Stimulated activated naive B cell treated with anti-CD40 and anti-IgM and Interleukin-4, amounts not matched to agents 10 μg/mL and 1 μg/mL and 100 μg/mL, for 72 hours (primary cell): ENCODE measurements at regions not wholly inside any gene's neighbourhood (a gene's known extent, or its start where the extent isn't known, plus 50 kb on each side); places are given as distances from the start of the nearest gene placed in this dataset.
"Not testable (repeated sequence)": the region's sequence is repeated elsewhere in the genome, so short reads cannot be mapped to it uniquely, and the experiment has no call there.

Experiments
- ATAC-seq, 2 donors: fragments of 150-1000 bp; cut with Tn5 transposase; replicated peaks; 2 replicates each; pipeline ENCODE4 v1.10.0; 2021; ENCODE audit warnings: moderate library complexity in 1 of 2
- DNase-seq: peaks from one replicate; pipeline ENCODE4 v3.0.0; 2021
- H3K27ac Mint-ChIP-seq: one replicate; pipeline ENCODE4 v1.8.0; 2022; ENCODE audit warnings: mild to moderate bottlenecking, mixed read lengths
- H3K27me3 Mint-ChIP-seq, 2 donors: one replicate each; pipeline ENCODE4 v1.8.0; 2022; ENCODE audit warnings: mixed read lengths in 2 of 2
- H3K36me3 Mint-ChIP-seq, 2 donors: one replicate each; pipeline ENCODE4 v1.8.0; 2022; ENCODE audit warnings: mixed read lengths in 2 of 2, mild to moderate bottlenecking in 1 of 2
- H3K4me1 Mint-ChIP-seq, 2 donors: one replicate each; pipeline ENCODE4 v1.8.0; 2022; ENCODE audit warnings: mixed read lengths in 2 of 2, mild to moderate bottlenecking in 1 of 2
- H3K4me3 Mint-ChIP-seq, 2 donors: one replicate each; pipeline ENCODE4 v1.8.0; 2022; ENCODE audit warnings: mild to moderate bottlenecking in 2 of 2, mixed read lengths in 2 of 2, moderate library complexity in 1 of 2
- H3K9me3 Mint-ChIP-seq, 2 donors: one replicate each; pipeline ENCODE4 v1.8.0; 2022; ENCODE audit warnings: mixed read lengths in 2 of 2, mild to moderate bottlenecking in 1 of 2

- H3K27ac Mint-ChIP-seq: no peak overlapping the region
- ATAC-seq (peak; percentile 46 to 70), DNase-seq (no peak)
- H3K4me1 Mint-ChIP-seq: peaks cover 0 to 14% of the 10 kb centered on the region in 2 donors
- H3K27me3 Mint-ChIP-seq: no peaks in the 10 kb centered on the region
- H3K36me3 Mint-ChIP-seq: no peaks in the 10 kb centered on the region
- H3K9me3 Mint-ChIP-seq: no peaks in the 10 kb centered on the region
- no peak overlapping the region for H3K4me3 Mint-ChIP-seq
Observed at GRCh38 chr7:17108049-17108584, 190.3 kb upstream of the AHR start.

GRCh38 chr7:17109020-17109419, 189.4 kb upstream of the AHR start:
- Mint-ChIP-seq H3K36me3 (no peaks in the 10 kb centered on the region), H3K9me3 (peaks cover 0 to 2% of the 10 kb centered on the region in 2 donors), H3K4me3 (no peak overlapping the region), H3K4me1 (peaks cover 0 to 14% of the 10 kb centered on the region in 2 donors), H3K27me3 (no peaks in the 10 kb centered on the region), H3K27ac (no peak overlapping the region)
- DNase-seq (no peak), ATAC-seq (no peak)

- H3K27ac Mint-ChIP-seq, H3K36me3 Mint-ChIP-seq, H3K27me3 Mint-ChIP-seq, H3K4me1 Mint-ChIP-seq, H3K9me3 Mint-ChIP-seq, ATAC-seq, DNase-seq, H3K4me3 Mint-ChIP-seq: not testable (repeated sequence)
Observed at GRCh38 chr7:17113770-17114169, 184.7 kb upstream of the AHR start.

- Mint-ChIP-seq H3K27me3 (no peaks in the 10 kb centered on the region), H3K4me1 (peaks cover 4 to 9% of the 10 kb centered on the region in 2 donors), H3K9me3 (peaks cover 4% of the 10 kb centered on the region in 2 donors), H3K36me3 (no peaks in the 10 kb centered on the region), H3K4me3 (no peak overlapping the region), H3K27ac (no peak overlapping the region)
- ATAC-seq (no peak), DNase-seq (no peak)
Observed at GRCh38 chr7:17118412-17118811, 180.0 kb upstream of the AHR start.

- Mint-ChIP-seq H3K9me3 (no peaks in the 10 kb centered on the region), H3K27me3 (no peaks in the 10 kb centered on the region), H3K27ac (no peak overlapping the region), H3K4me3 (no peak overlapping the region), H3K4me1 (peaks cover 4 to 18% of the 10 kb centered on the region in 2 donors), H3K36me3 (no peaks in the 10 kb centered on the region)
- no peak for ATAC-seq
- no peak for DNase-seq
Observed at GRCh38 chr7:17120756-17121155, 177.7 kb upstream of the AHR start.

- H3K27ac Mint-ChIP-seq: no peak overlapping the region
- no peak overlapping the region for H3K4me3 Mint-ChIP-seq
- no peaks in the 10 kb centered on the region for H3K27me3 Mint-ChIP-seq
- ATAC-seq (no peak), DNase-seq (no peak)
- H3K9me3 Mint-ChIP-seq: no peaks in the 10 kb centered on the region
- H3K36me3 Mint-ChIP-seq: no peaks in the 10 kb centered on the region
- peaks cover 8 to 23% of the 10 kb centered on the region in 2 donors for H3K4me1 Mint-ChIP-seq
Observed at GRCh38 chr7:17121671-17122070, 176.8 kb upstream of the AHR start.

- Mint-ChIP-seq H3K27ac (peak overlapping the region; percentile 14), H3K36me3 (no peaks in the 10 kb centered on the region), H3K9me3 (peaks cover 0 to 2% of the 10 kb centered on the region in 2 donors), H3K27me3 (no peaks in the 10 kb centered on the region), H3K4me1 (peaks cover 16 to 36% of the 10 kb centered on the region in 2 donors), H3K4me3 (peak overlapping the region; percentile 30 to 42)
- no peak for DNase-seq
- ATAC-seq: peak; percentile 33 to 43
Observed at GRCh38 chr7:17123020-17123419, 175.4 kb upstream of the AHR start.

GRCh38 chr7:17126413-17127268, 171.8 kb upstream of the AHR start:
- ATAC-seq: peak; percentile 94
- Mint-ChIP-seq H3K27me3 (no peaks in the 10 kb centered on the region), H3K36me3 (no peaks in the 10 kb centered on the region), H3K4me3 (peak overlapping the region; percentile 10 to 50), H3K4me1 (peaks cover 23 to 60% of the 10 kb centered on the region in 2 donors), H3K9me3 (peaks cover 0 to 2% of the 10 kb centered on the region in 2 donors), H3K27ac (peak overlapping the region; percentile 83)
- no peak for DNase-seq

- peaks cover 26 to 55% of the 10 kb centered on the region in 2 donors for H3K4me1 Mint-ChIP-seq
Observed at GRCh38 chr7:17129218-17129617, 169.2 kb upstream of the AHR start.

GRCh38 chr7:17130281-17131059, 168.0 kb upstream of the AHR start:
- Mint-ChIP-seq H3K4me3 (no peak overlapping the region), H3K4me1 (peaks cover 37 to 62% of the 10 kb centered on the region in 2 donors)
- ATAC-seq: no peak

More at GRCh38 chr7:17129218-17129617, 169.2 kb upstream of the AHR start:
- Mint-ChIP-seq H3K36me3 (no peaks in the 10 kb centered on the region), H3K4me3 (no peak overlapping the region), H3K27me3 (no peaks in the 10 kb centered on the region), H3K9me3 (peaks cover 0 to 2% of the 10 kb centered on the region in 2 donors), H3K27ac (no peak overlapping the region)
- no peak for ATAC-seq
- no peak for DNase-seq

GRCh38 chr7:17131060-17131345, 167.4 kb upstream of the AHR start:
- no peak for ATAC-seq
- Mint-ChIP-seq H3K27me3 (no peaks in the 10 kb centered on the region), H3K27ac (no peak overlapping the region), H3K4me1 (peaks cover 38 to 60% of the 10 kb centered on the region in 2 donors), H3K9me3 (peaks cover 0 to 2% of the 10 kb centered on the region in 2 donors), H3K4me3 (no peak overlapping the region), H3K36me3 (no peaks in the 10 kb centered on the region)
- no peak for DNase-seq

More at GRCh38 chr7:17130281-17131059, 168.0 kb upstream of the AHR start:
- H3K27ac Mint-ChIP-seq: no peak overlapping the region
- peaks cover 0 to 2% of the 10 kb centered on the region in 2 donors for H3K9me3 Mint-ChIP-seq
- DNase-seq: no peak
- no peaks in the 10 kb centered on the region for H3K27me3 Mint-ChIP-seq
- H3K36me3 Mint-ChIP-seq: no peaks in the 10 kb centered on the region

- ATAC-seq (no peak), DNase-seq (no peak)
- Mint-ChIP-seq H3K27me3 (no peaks in the 10 kb centered on the region), H3K4me1 (peaks cover 33 to 52% of the 10 kb centered on the region in 2 donors), H3K27ac (no peak overlapping the region), H3K9me3 (peaks cover 0 to 4% of the 10 kb centered on the region in 2 donors), H3K4me3 (no peak overlapping the region), H3K36me3 (no peaks in the 10 kb centered on the region)
Observed at GRCh38 chr7:17131983-17132655, 166.3 kb upstream of the AHR start.

GRCh38 chr7:17132726-17133125, 165.7 kb upstream of the AHR start:
- Mint-ChIP-seq H3K4me3 (no peak overlapping the region), H3K4me1 (peaks cover 32 to 46% of the 10 kb centered on the region in 2 donors), H3K9me3 (peaks cover 0 to 4% of the 10 kb centered on the region in 2 donors), H3K27me3 (no peaks in the 10 kb centered on the region), H3K27ac (no peak overlapping the region), H3K36me3 (no peaks in the 10 kb centered on the region)
- no peak for ATAC-seq
- no peak for DNase-seq

- Mint-ChIP-seq H3K4me1 (peaks cover 29 to 36% of the 10 kb centered on the region in 2 donors), H3K27me3 (no peaks in the 10 kb centered on the region), H3K4me3 (no peak overlapping the region), H3K9me3 (peaks cover 0 to 3% of the 10 kb centered on the region in 2 donors), H3K27ac (no peak overlapping the region), H3K36me3 (no peaks in the 10 kb centered on the region)
- ATAC-seq (peak in 1 of 2 donors; percentile 13), DNase-seq (no peak)
Observed at GRCh38 chr7:17133977-17134376, 164.5 kb upstream of the AHR start.
